ENCODE measurements at regions not wholly inside any gene's neighbourhood (a gene's known extent, or its start where the extent isn't known, plus 50 kb on each side); places are given as distances from the start of the nearest gene placed in this dataset.
"Not testable (repeated sequence)": the region's sequence is repeated elsewhere in the genome, so short reads cannot be mapped to it uniquely, and the experiment has no call there.

GRCh38 chr2:195150819-195151218 is 506.2 kb upstream of the SLC39A10 start:
- CTCF ChIA-PET, result no interaction called here
- TF ChIP-seq CTCF (IDR thresholded peaks at IDR 0.05; ENCODE audit: insufficient read depth, low read length, missing control alignments), result no peak
- H3K4me3 ChIP-seq (ENCODE audit: low read depth, low read length), result no peak overlapping the region
- DNase-seq (ENCODE audit: low read depth, low spot score), result no peak
- POLR2A ChIA-PET, result no interaction called here

- ChIA-PET POLR2A (no interaction called here), CTCF (no interaction called here)
- DNase-seq (ENCODE audit: low read depth, low spot score), result no peak
- H3K4me3 ChIP-seq (ENCODE audit: low read depth, low read length), result no peak overlapping the region
- no peak for TF ChIP-seq CTCF (IDR thresholded peaks at IDR 0.05; ENCODE audit: insufficient read depth, low read length, missing control alignments)
Observed at GRCh38 chr2:195148004-195148403, 509.0 kb upstream of the SLC39A10 start.

- CTCF ChIA-PET, result no interaction called here
- no peak for TF ChIP-seq CTCF (IDR thresholded peaks at IDR 0.05; ENCODE audit: insufficient read depth, low read length, missing control alignments)
- no peak for DNase-seq (ENCODE audit: low read depth, low spot score)
- POLR2A ChIA-PET, result no interaction called here
- no peak overlapping the region for H3K4me3 ChIP-seq (ENCODE audit: low read depth, low read length)
Observed at GRCh38 chr2:195146761-195147541, 510.1 kb upstream of the SLC39A10 start.

GRCh38 chr2:195138435-195138834 is 518.6 kb upstream of the SLC39A10 start:
- ChIA-PET POLR2A (no interaction called here), CTCF (no interaction called here)
- DNase-seq (ENCODE audit: low read depth, low spot score), result no peak
- TF ChIP-seq CTCF (IDR thresholded peaks at IDR 0.05; ENCODE audit: insufficient read depth, low read length, missing control alignments), result no peak
- no peak overlapping the region for H3K4me3 ChIP-seq (ENCODE audit: low read depth, low read length)

- CTCF ChIA-PET; H3K4me3 ChIP-seq (ENCODE audit: low read depth, low read length); POLR2A ChIA-PET; DNase-seq (ENCODE audit: low read depth, low spot score): not testable (repeated sequence)
Observed at GRCh38 chr2:195125889-195126288, 531.1 kb upstream of the SLC39A10 start.

- no peak for TF ChIP-seq CTCF (IDR thresholded peaks at IDR 0.05; ENCODE audit: insufficient read depth, low read length, missing control alignments)
- no peak for DNase-seq (ENCODE audit: low read depth, low spot score)
- ChIA-PET CTCF (no interaction called here), POLR2A (no interaction called here)
- H3K4me3 ChIP-seq (ENCODE audit: low read depth, low read length), result no peak overlapping the region
Observed at GRCh38 chr2:195124391-195125079, 532.5 kb upstream of the SLC39A10 start.

GRCh38 chr2:195122653-195123052 is 534.4 kb upstream of the SLC39A10 start:
- no peak for TF ChIP-seq CTCF (IDR thresholded peaks at IDR 0.05; ENCODE audit: insufficient read depth, low read length, missing control alignments)
- CTCF ChIA-PET, result no interaction called here
- H3K4me3 ChIP-seq (ENCODE audit: low read depth, low read length), result no peak overlapping the region
- DNase-seq (ENCODE audit: low read depth, low spot score), result no peak
- POLR2A ChIA-PET, result no interaction called here

All from AG04449 (cell line).